GM19239 (cell line): ENCODE measurements at regions not wholly inside any gene's neighbourhood (a gene's known extent, or its start where the extent isn't known, plus 50 kb on each side); places are given as distances from the start of the nearest gene placed in this dataset.
"Not testable (repeated sequence)": the region's sequence is repeated elsewhere in the genome, so short reads cannot be mapped to it uniquely, and the experiment has no call there.

Source experiments
- DNase-seq: peaks from one replicate; pipeline ENCODE4 v3.0.0; 2011; ENCODE audit warnings: low spot score; ENCODE audit not compliant: insufficient read length
- FAIRE-seq: peaks from 2 replicates; lab custom pipeline; 2011; peaks lifted over from hg19 to GRCh38; lab: Jason Lieb, UNC

GRCh38 chr21:14830307-14830706 lies 234.5 kb downstream of the NRIP1 start:
- no peak for DNase-seq
- FAIRE-seq: no peak

GRCh38 chr21:14829685-14830084 lies 235.1 kb downstream of the NRIP1 start:
- FAIRE-seq: no peak

GRCh38 chr21:14827468-14827867 lies 237.3 kb downstream of the NRIP1 start:
- DNase-seq (no peak), FAIRE-seq (no peak)

More at GRCh38 chr21:14829685-14830084, 235.1 kb downstream of the NRIP1 start:
- DNase-seq: no peak

- peak; percentile 87 for FAIRE-seq
- no peak for DNase-seq
Observed at GRCh38 chr21:14826630-14827029, 238.2 kb downstream of the NRIP1 start.

GRCh38 chr21:14825514-14825974 lies 239.3 kb downstream of the NRIP1 start:
- peak; percentile 84 for FAIRE-seq
- DNase-seq: no peak

- no peak for DNase-seq
- no peak for FAIRE-seq
Observed at GRCh38 chr21:14824126-14824525, 240.7 kb downstream of the NRIP1 start.

- FAIRE-seq: no peak
- no peak for DNase-seq
Observed at GRCh38 chr21:14817311-14817710, 247.5 kb downstream of the NRIP1 start.

- FAIRE-seq (no peak), DNase-seq (no peak)
Observed at GRCh38 chr21:14814991-14815390, 249.8 kb downstream of the NRIP1 start.

GRCh38 chr21:14814282-14814681 lies 250.5 kb downstream of the NRIP1 start:
- no peak for DNase-seq
- FAIRE-seq: no peak

GRCh38 chr21:14804170-14804569 lies 258.1 kb upstream of the SAMSN1 start:
- FAIRE-seq, DNase-seq: not testable (repeated sequence)

- no peak for DNase-seq
- FAIRE-seq: no peak
Observed at GRCh38 chr21:14797543-14797942, 251.4 kb upstream of the SAMSN1 start.

GRCh38 chr21:14787312-14787711 lies 241.2 kb upstream of the SAMSN1 start:
- FAIRE-seq: no peak
- no peak for DNase-seq

GRCh38 chr21:14785679-14786078 lies 239.6 kb upstream of the SAMSN1 start:
- no peak for FAIRE-seq

GRCh38 chr21:14773777-14774345 lies 227.7 kb upstream of the SAMSN1 start:
- no peak for DNase-seq

More at GRCh38 chr21:14785679-14786078, 239.6 kb upstream of the SAMSN1 start:
- DNase-seq: no peak

GRCh38 chr21:14771593-14771992 lies 225.5 kb upstream of the SAMSN1 start:
- FAIRE-seq (no peak), DNase-seq (no peak)

More at GRCh38 chr21:14773777-14774345, 227.7 kb upstream of the SAMSN1 start:
- peak; percentile 64 for FAIRE-seq

- DNase-seq: no peak
- FAIRE-seq: no peak
Observed at GRCh38 chr21:14768042-14768441, 221.9 kb upstream of the SAMSN1 start.

GRCh38 chr21:14767192-14767852 lies 221.2 kb upstream of the SAMSN1 start:
- FAIRE-seq (no peak), DNase-seq (no peak)

GRCh38 chr21:14766241-14766640 lies 220.1 kb upstream of the SAMSN1 start:
- FAIRE-seq: no peak
- no peak for DNase-seq

- DNase-seq (no peak), FAIRE-seq (no peak)
Observed at GRCh38 chr21:14763695-14764064, 217.6 kb upstream of the SAMSN1 start.

GRCh38 chr21:14762734-14763694 lies 216.9 kb upstream of the SAMSN1 start:
- FAIRE-seq (peak; percentile 99), DNase-seq (peak; percentile 30)

- no peak for DNase-seq
- FAIRE-seq: no peak
Observed at GRCh38 chr21:14762327-14762726, 216.2 kb upstream of the SAMSN1 start.
